DND-41 (cell line): ENCODE measurements at regions not wholly inside any gene's neighbourhood (a gene's known extent, or its start where the extent isn't known, plus 50 kb on each side); places are given as distances from the start of the nearest gene placed in this dataset.

ENCODE experiments used
- ATAC-seq: fragments of 200-7000 bp; cut with Tn5 transposase; 3 replicates; pipeline ENCODE4 v1.9.1; 2021; ENCODE audit warnings: low read depth; ENCODE audit not compliant: insufficient read depth
- DNase-seq: peaks from one replicate; pipeline ENCODE4 v3.0.0-alpha.2; 2020
- H2AFZ ChIP-seq: 2 replicates; pipeline ENCODE4 v1.6.0; 2012; ENCODE audit warnings: low read depth, low read length
- H3K27ac ChIP-seq: 2 replicates; pipeline ENCODE4 v1.5.1; 2012; ENCODE audit warnings: low read length, inconsistent platforms
- H3K27me3 ChIP-seq: fragments of 200-600 bp; sonication (generic); 2 replicates; pipeline ENCODE4 v1.6.0; 2012; ENCODE audit warnings: low read length, mild to moderate bottlenecking, inconsistent platforms; ENCODE audit not compliant: insufficient read depth, poor library complexity
- H3K36me3 ChIP-seq: 2 replicates; pipeline ENCODE4 v1.5.1; 2012; ENCODE audit warnings: low read length, inconsistent platforms; ENCODE audit not compliant: insufficient read depth
- H3K4me1 ChIP-seq: 2 replicates; pipeline ENCODE4 v1.5.1; 2012; ENCODE audit warnings: mild to moderate bottlenecking, low read length; ENCODE audit not compliant: insufficient read depth
- H3K4me2 ChIP-seq: 2 replicates; pipeline ENCODE4 v1.6.0; 2012; ENCODE audit warnings: mild to moderate bottlenecking, moderate library complexity, low read length, inconsistent platforms; ENCODE audit not compliant: insufficient read depth
- H3K4me3 ChIP-seq, 2 experiments: fragments of 200-600 bp in 1 of 2; shearing (Covaris generic) in 1 of 2; 2 replicates each; pipeline ENCODE4 v1.5.1; 2012 to 2016; ENCODE audit warnings: inconsistent platforms in 2 of 2, low read length in 2 of 2, mild to moderate bottlenecking in 2 of 2, low read depth in 1 of 2, moderate library complexity in 1 of 2
- H3K79me2 ChIP-seq: 2 replicates; pipeline ENCODE4 v1.6.0; 2012; ENCODE audit warnings: low read length, inconsistent platforms; ENCODE audit not compliant: insufficient read depth
- H3K9ac ChIP-seq: 2 replicates; pipeline ENCODE4 v1.6.0; 2012; ENCODE audit warnings: low read depth, mild to moderate bottlenecking, inconsistent platforms, low read length, moderate library complexity
- H3K9me3 ChIP-seq: 2 replicates; pipeline ENCODE4 v1.5.1; 2012; ENCODE audit warnings: low read length, moderate library complexity, mild to moderate bottlenecking, inconsistent platforms; ENCODE audit not compliant: insufficient read depth, severe bottlenecking
- H4K20me1 ChIP-seq: 2 replicates; pipeline ENCODE4 v1.6.0; 2012; ENCODE audit warnings: low read length; ENCODE audit not compliant: insufficient read depth
- EZH2 ChIP-seq: IDR thresholded peaks from 3 replicates; pipeline ENCODE4 v1.6.1; 2012; ENCODE audit warnings: borderline replicate concordance, low read depth, mild to moderate bottlenecking, moderate library complexity, low read length, inconsistent platforms; ENCODE audit not compliant: severe bottlenecking
- TF ChIP-seq, protein P1 (sequence below): IDR thresholded peaks from 2 replicates; pipeline ENCODE4 v1.5.1; 2012; ENCODE audit warnings: borderline replicate concordance, low read length, moderate library complexity, mild to moderate bottlenecking; ENCODE audit not compliant: poor library complexity, severe bottlenecking; ENCODE audit errors: extremely low read depth

DNA sequence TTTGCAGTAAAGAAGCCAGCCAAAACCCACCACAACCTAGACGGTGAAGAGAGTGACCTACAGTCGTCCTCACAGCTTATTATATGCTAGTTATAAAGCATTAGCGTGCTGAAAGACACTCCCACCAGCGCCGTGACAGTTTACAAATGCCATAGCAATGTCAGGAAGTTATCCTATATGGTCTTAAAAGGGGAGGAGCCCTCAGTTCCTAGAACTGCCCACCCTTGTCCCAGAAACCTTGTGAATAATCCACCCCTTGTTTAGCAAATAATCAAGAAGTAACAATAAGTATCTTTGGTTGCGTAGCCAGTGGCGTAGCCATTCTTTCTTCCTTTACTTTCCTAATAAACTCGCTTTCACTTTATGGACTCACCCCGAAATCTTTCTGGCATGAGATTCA, 227.9 kb upstream of the ARGLU1 start:
- H4K20me1 ChIP-seq: no peaks in the 10 kb centered on the region
- no peak overlapping the region for H2AFZ ChIP-seq
- H3K9ac ChIP-seq: no peak overlapping the region
- no peaks in the 10 kb centered on the region for H3K4me1 ChIP-seq
- no peaks in the 10 kb centered on the region for H3K79me2 ChIP-seq
- no peaks in the 10 kb centered on the region for H3K9me3 ChIP-seq
- DNase-seq (no peak), ATAC-seq (no peak)
- H3K4me3 ChIP-seq: no peak overlapping the region
- no peak overlapping the region for H3K27ac ChIP-seq
- no peaks in the 10 kb centered on the region for H3K36me3 ChIP-seq
- no peak overlapping the region for H3K4me2 ChIP-seq
- no peaks in the 10 kb centered on the region for H3K27me3 ChIP-seq
- TF ChIP-seq, protein P1, sequence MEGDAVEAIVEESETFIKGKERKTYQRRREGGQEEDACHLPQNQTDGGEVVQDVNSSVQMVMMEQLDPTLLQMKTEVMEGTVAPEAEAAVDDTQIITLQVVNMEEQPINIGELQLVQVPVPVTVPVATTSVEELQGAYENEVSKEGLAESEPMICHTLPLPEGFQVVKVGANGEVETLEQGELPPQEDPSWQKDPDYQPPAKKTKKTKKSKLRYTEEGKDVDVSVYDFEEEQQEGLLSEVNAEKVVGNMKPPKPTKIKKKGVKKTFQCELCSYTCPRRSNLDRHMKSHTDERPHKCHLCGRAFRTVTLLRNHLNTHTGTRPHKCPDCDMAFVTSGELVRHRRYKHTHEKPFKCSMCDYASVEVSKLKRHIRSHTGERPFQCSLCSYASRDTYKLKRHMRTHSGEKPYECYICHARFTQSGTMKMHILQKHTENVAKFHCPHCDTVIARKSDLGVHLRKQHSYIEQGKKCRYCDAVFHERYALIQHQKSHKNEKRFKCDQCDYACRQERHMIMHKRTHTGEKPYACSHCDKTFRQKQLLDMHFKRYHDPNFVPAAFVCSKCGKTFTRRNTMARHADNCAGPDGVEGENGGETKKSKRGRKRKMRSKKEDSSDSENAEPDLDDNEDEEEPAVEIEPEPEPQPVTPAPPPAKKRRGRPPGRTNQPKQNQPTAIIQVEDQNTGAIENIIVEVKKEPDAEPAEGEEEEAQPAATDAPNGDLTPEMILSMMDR: no peak
- TF ChIP-seq EZH2: no peak

DNA sequence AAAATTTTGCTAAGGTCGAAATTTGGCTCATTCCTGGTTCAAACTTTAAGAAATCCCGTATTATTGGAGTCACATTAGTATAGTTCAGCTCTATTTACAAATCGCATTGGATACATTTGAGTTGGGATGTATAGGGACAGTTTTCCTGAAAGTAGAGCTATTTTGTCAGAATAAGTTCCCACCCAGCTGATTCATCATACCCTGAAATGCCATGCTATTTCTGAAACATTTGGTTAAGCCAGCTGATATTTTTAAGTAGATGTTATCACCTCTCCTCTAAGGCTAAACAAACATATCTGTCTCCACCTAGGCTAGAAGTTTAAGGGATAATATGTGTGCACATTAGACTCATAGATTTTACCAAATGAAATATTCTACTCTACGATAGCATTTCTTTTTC, 226.2 kb upstream of the ARGLU1 start:
- H3K9ac ChIP-seq: no peak overlapping the region
- TF ChIP-seq, protein P1: no peak
- no peaks in the 10 kb centered on the region for H4K20me1 ChIP-seq
- no peak overlapping the region for H3K4me3 ChIP-seq
- no peaks in the 10 kb centered on the region for H3K4me1 ChIP-seq
- H3K79me2 ChIP-seq: no peaks in the 10 kb centered on the region
- no peaks in the 10 kb centered on the region for H3K9me3 ChIP-seq
- DNase-seq (no peak), ATAC-seq (no peak)
- no peak overlapping the region for H3K27ac ChIP-seq
- H3K4me2 ChIP-seq: no peak overlapping the region
- H3K27me3 ChIP-seq: no peaks in the 10 kb centered on the region
- H2AFZ ChIP-seq: no peak overlapping the region
- H3K36me3 ChIP-seq: no peaks in the 10 kb centered on the region

DNA sequence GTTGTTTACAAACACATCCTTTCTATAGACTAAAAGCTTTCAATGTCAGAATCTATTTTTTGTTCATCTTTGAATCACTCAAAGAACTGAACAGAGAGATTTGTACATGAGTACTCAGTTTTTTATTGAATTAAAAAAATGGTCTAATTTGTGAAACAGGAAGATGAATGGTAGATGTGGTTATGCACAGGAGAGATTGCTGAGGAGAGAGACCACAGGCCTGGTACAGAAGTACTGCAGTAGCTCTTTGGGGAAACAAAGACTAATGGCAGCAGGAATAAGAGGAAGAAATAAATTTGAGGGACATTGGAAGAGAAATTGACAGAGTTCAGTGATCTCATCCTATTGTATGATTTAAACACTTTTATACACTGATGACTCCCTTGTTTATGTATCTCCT, 222.0 kb upstream of the ARGLU1 start:
- no peak overlapping the region for H3K9ac ChIP-seq
- ATAC-seq (no peak), DNase-seq (no peak)
- H3K36me3 ChIP-seq: no peaks in the 10 kb centered on the region
- peaks cover 5% of the 10 kb centered on the region; the same call in 1 of the 2 replicates for H3K4me1 ChIP-seq
- H3K4me3 ChIP-seq: no peak overlapping the region
- H3K79me2 ChIP-seq: no peaks in the 10 kb centered on the region
- no peak overlapping the region for H3K27ac ChIP-seq
- no peak overlapping the region for H3K4me2 ChIP-seq
- no peaks in the 10 kb centered on the region for H4K20me1 ChIP-seq
- H2AFZ ChIP-seq: no peak overlapping the region
- TF ChIP-seq EZH2: no peak
- TF ChIP-seq, protein P1: no peak
- H3K27me3 ChIP-seq: no peaks in the 10 kb centered on the region
- H3K9me3 ChIP-seq: no peaks in the 10 kb centered on the region

DNA sequence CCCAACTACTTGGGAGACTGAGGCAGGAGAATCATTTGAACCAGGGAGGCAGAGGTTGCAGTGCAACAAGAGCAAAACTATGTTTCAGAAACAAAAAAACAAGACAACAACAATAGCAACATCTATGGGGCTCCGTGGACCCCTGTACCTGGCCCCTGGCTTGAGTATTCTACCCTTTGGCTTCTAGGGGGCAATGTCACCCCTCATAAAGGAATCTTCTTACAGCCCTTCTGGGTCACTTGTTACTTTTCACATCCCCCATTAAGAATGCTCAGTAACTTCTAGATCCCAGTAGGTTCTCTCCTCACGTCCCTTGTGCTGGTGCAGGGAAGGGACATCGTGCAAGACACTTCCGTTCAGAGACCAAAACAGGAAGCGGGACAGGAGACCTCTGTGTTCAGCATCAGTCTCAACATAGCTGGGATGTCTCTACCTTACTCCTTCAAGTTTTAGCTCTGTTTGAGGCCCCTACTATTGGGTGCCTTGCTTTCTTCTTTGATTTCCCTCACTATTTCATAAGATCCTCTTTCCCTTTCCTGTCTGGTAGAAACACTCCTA, 218.1 kb upstream of the ARGLU1 start:
- Histone ChIP-seq H3K4me1 (peaks cover 5% of the 10 kb centered on the region; the same call in 1 of the 2 replicates), H3K79me2 (no peaks in the 10 kb centered on the region), H3K9ac (no peak overlapping the region), H3K4me2 (no peak overlapping the region), H3K9me3 (no peaks in the 10 kb centered on the region), H3K36me3 (no peaks in the 10 kb centered on the region), H3K27ac (no peak overlapping the region), H3K27me3 (no peaks in the 10 kb centered on the region), H4K20me1 (no peaks in the 10 kb centered on the region), H3K4me3 (no peak overlapping the region), H2AFZ (peak overlapping the region; percentile 49; the same call in 1 of the 2 replicates)
- ATAC-seq: peak; percentile 78
- peak; percentile 6 for DNase-seq
- TF ChIP-seq EZH2: no peak
